PFSK-1 (cell line): ENCODE measurements at regions not wholly inside any gene's neighbourhood (a gene's known extent, or its start where the extent isn't known, plus 50 kb on each side); places are given as distances from the start of the nearest gene placed in this dataset.

Experiments used
- FOXP2 ChIP-seq: optimal IDR thresholded peaks from 2 replicates; pipeline ENCODE3; 2011; ENCODE audit warnings: borderline replicate concordance, control low read depth, inconsistent platforms; ENCODE audit not compliant: insufficient read depth; ENCODE audit errors: extremely low read length, extremely low read depth
- POLR2AphosphoS5 ChIP-seq: IDR thresholded peaks from 2 replicates; pipeline ENCODE4 v1.6.1; 2012; ENCODE audit warnings: low read depth, mild to moderate bottlenecking, control low read depth, low read length, moderate library complexity
- SIN3A ChIP-seq: IDR thresholded peaks from 2 replicates; pipeline ENCODE4 v1.6.1; 2012; ENCODE audit warnings: mild to moderate bottlenecking, low read length, moderate library complexity, borderline replicate concordance; ENCODE audit not compliant: insufficient read depth
- TAF1 ChIP-seq: IDR thresholded peaks from 2 replicates; pipeline ENCODE4 v1.6.1; 2012; ENCODE audit warnings: low read length, control low read depth, borderline replicate concordance; ENCODE audit not compliant: insufficient read depth
- TF ChIP-seq, protein P1 (sequence below), 2 experiments: IDR thresholded peaks; 2 replicates each; pipeline versions ENCODE4 v1.6.1 to v1.8.0; 2011 to 2012; ENCODE audit warnings: low read depth in 2 of 2, low read length in 2 of 2, control low read depth in 1 of 2, inconsistent platforms in 1 of 2, mild to moderate bottlenecking in 1 of 2, moderate library complexity in 1 of 2; ENCODE audit not compliant: insufficient read depth in 1 of 2

DNA sequence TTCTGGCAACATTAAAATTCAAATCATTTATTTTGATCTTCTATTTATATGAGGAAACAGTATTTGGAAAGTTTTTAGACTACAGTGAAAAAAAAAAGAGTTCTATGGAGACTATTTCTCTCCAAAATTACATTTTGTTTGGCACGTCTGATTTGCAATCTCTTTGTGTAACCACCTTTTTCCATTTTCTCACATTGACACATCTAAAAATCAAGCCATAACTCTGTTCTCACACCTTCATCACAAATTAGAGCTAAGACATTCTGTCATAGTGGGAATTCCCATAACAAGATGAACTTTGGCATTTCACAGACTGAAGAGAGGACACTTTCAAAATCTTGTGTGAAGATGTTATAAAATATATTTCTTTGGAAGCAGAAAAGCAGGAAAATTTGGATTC, 468.9 kb downstream of the GRIA2 start:
- TF ChIP-seq TAF1: no peak
- TF ChIP-seq POLR2AphosphoS5: no peak
- no peak for TF ChIP-seq SIN3A
- no peak for TF ChIP-seq FOXP2
- TF ChIP-seq, protein P1, sequence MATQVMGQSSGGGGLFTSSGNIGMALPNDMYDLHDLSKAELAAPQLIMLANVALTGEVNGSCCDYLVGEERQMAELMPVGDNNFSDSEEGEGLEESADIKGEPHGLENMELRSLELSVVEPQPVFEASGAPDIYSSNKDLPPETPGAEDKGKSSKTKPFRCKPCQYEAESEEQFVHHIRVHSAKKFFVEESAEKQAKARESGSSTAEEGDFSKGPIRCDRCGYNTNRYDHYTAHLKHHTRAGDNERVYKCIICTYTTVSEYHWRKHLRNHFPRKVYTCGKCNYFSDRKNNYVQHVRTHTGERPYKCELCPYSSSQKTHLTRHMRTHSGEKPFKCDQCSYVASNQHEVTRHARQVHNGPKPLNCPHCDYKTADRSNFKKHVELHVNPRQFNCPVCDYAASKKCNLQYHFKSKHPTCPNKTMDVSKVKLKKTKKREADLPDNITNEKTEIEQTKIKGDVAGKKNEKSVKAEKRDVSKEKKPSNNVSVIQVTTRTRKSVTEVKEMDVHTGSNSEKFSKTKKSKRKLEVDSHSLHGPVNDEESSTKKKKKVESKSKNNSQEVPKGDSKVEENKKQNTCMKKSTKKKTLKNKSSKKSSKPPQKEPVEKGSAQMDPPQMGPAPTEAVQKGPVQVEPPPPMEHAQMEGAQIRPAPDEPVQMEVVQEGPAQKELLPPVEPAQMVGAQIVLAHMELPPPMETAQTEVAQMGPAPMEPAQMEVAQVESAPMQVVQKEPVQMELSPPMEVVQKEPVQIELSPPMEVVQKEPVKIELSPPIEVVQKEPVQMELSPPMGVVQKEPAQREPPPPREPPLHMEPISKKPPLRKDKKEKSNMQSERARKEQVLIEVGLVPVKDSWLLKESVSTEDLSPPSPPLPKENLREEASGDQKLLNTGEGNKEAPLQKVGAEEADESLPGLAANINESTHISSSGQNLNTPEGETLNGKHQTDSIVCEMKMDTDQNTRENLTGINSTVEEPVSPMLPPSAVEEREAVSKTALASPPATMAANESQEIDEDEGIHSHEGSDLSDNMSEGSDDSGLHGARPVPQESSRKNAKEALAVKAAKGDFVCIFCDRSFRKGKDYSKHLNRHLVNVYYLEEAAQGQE (IDR thresholded peaks at IDR 0.05; ENCODE audit: insufficient read depth in 1 of 2, low read depth in 2 of 2, low read length in 2 of 2): no peak

DNA sequence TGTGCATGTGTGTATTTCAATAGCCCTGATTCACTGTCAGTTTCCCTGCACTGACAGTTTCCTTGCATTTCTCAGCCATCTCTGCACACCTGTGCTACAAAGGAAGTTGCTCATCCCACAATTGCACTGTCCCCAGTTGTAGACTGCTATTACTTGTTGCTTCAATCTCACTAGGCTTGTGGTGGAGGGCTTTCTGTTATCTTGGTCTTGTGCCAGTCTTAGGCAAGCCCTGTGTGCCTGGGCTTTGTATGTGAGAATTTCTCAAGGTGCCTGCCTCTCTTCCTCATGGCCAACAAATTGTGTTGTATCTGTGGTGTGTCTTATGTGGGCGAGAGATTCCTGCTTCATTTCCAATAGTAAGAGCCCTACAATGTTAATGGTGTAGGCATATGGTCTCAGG, 467.4 kb downstream of the GRIA2 start:
- TF ChIP-seq, protein P1 (IDR thresholded peaks at IDR 0.05; ENCODE audit: insufficient read depth in 1 of 2, low read depth in 2 of 2, low read length in 2 of 2): no peak
- TF ChIP-seq SIN3A (no peak), FOXP2 (no peak), TAF1 (no peak), POLR2AphosphoS5 (no peak)

DNA sequence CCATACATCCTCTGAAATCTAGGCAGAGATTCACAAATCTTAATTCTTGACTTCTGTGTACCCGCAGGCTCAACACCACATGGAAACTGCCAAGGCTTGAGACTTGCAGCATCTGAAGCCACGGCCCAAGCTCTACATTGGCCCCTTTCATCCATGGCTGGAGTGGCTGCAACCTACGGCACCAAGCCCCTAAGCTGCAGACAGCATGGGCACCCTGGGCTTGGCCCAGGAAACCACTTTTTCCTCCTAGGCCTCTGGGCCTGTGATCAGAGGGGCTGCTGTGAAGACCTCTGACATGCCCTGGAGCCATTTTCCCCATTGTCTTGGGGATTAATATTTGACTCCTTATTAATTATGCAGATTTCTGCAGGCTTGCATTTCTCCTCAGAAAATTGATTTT, 457.9 kb downstream of the GRIA2 start:
- no peak for TF ChIP-seq SIN3A
- TF ChIP-seq FOXP2: no peak
- TF ChIP-seq, protein P1 (IDR thresholded peaks at IDR 0.05; ENCODE audit: insufficient read depth in 1 of 2, low read depth in 2 of 2, low read length in 2 of 2): no peak
- TF ChIP-seq POLR2AphosphoS5: no peak
- TF ChIP-seq TAF1: no peak

DNA sequence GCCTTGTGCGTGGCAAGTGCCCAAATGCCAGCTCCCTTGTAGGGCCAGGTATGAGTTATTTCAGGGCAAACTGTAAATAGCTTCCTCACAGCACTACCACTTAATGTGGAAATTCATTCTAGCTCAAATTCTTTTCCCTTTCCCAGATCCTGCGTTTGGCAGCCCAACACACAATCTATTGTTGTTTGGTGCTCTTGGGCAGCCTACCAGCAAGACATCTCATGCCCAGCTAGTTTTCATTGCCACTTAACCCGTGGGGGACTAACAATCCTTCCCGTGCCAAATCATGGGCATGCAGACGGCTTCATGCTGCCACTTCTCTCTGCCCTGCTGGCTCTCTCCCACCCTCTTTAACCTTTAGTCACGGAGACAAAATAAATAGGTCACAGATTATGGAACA, 454.2 kb downstream of the GRIA2 start:
- TF ChIP-seq SIN3A (no peak), TAF1 (no peak), POLR2AphosphoS5 (no peak), FOXP2 (no peak)
- TF ChIP-seq, protein P1 (IDR thresholded peaks at IDR 0.05; ENCODE audit: insufficient read depth in 1 of 2, low read depth in 2 of 2, low read length in 2 of 2): no peak

DNA sequence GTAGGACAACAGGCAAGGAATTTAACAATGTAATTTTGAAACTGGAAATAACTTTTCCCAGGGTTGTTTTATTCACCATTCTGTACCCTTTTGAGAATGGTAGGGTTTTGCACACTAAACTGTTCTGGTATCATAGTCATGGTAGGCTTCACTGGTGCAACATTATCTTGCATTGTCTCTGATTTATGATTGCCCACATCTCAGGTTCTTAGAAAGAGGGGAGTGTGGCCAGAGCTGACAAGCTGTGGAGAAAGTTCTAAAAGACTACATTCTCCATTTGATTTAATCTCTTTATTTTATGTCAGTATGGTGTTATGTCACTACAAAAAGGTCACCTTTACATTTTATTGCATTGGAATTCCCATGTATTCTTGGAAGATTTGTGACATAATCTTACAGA, 447.3 kb downstream of the GRIA2 start:
- no peak for TF ChIP-seq SIN3A

DNA sequence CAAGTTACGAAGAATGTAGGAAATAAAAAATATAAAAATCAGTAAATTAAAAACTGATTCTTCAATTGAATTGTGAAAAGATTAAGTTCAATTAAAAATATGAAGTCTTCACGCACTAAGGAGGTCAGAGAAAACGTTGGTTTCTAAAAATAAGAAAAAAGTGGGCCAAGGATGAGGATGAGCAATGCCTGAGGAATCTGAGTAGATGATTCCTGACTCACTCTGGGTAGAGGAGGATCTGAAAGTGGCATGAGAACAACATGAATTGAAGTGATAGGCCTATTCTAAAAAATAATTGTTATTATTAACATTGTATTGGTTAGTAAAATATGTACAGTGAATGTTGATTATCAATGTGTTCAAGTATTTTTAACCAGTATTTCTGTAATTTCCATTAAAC, 444.2 kb downstream of the GRIA2 start:
- TF ChIP-seq TAF1: no peak
- TF ChIP-seq SIN3A: no peak
- TF ChIP-seq, protein P1 (IDR thresholded peaks at IDR 0.05; ENCODE audit: insufficient read depth in 1 of 2, low read depth in 2 of 2, low read length in 2 of 2): no peak
- no peak for TF ChIP-seq FOXP2
- TF ChIP-seq POLR2AphosphoS5: no peak
